ENCODE measurements at regions not wholly inside any gene's neighbourhood (a gene's known extent, or its start where the extent isn't known, plus 50 kb on each side); places are given as distances from the start of the nearest gene placed in this dataset.
A peak's percentile ranks its signal among the peaks of the same experiment; 100 is the strongest.

DNA sequence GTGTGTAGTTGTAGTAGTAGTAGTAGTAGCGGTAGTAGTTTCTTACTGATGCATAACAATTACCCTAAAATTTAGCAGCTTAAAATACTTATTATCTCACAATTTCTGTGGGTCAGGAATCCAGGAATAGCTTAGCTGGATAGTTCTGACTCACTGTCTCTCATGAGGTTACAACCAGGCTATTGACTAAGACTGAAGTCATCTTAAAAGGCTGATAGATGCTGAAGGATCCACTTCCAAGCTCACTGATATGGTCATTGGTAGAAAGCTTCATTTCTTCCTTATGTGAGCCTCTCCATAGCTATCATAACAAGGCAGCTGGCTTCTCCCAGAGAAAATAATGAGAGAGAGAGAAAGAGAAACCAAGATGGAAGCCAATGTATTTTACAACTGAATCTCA lies 147.5 kb upstream of the FBXL17 start:
- TF ChIP-seq, protein P1, sequence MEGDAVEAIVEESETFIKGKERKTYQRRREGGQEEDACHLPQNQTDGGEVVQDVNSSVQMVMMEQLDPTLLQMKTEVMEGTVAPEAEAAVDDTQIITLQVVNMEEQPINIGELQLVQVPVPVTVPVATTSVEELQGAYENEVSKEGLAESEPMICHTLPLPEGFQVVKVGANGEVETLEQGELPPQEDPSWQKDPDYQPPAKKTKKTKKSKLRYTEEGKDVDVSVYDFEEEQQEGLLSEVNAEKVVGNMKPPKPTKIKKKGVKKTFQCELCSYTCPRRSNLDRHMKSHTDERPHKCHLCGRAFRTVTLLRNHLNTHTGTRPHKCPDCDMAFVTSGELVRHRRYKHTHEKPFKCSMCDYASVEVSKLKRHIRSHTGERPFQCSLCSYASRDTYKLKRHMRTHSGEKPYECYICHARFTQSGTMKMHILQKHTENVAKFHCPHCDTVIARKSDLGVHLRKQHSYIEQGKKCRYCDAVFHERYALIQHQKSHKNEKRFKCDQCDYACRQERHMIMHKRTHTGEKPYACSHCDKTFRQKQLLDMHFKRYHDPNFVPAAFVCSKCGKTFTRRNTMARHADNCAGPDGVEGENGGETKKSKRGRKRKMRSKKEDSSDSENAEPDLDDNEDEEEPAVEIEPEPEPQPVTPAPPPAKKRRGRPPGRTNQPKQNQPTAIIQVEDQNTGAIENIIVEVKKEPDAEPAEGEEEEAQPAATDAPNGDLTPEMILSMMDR (conservative IDR thresholded peaks at IDR 0.05) = no peak
- no peak for DNase-seq (ENCODE audit: low read depth, low spot score)
- no peak overlapping the region for H3K27ac Mint-ChIP-seq (ENCODE audit: unreplicated experiment)

DNA sequence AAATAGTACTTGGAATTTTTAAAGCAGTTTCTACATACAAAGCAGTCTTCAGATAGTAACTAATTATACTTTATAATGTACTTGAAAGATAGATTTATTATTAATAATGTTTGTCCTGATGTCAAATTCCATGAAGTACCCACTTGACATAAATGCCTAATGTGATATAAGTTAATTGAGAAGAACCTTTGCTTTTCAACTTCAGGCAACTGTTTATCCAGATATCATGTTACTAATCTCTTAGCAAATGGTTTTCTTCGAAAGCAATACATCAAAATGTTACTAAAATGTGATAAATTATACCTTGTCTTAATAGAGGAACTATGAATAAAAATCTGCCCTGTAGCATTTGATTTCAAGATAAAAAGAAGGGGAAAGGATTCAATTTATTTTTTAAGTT lies 146.8 kb upstream of the FBXL17 start:
- Mint-ChIP-seq H3K4me3 (no peak overlapping the region), H3K4me1 (no peaks in the 10 kb centered on the region), H3K36me3 (ENCODE audit: low read depth) (peaks cover 5% of the 10 kb centered on the region), H3K27ac (ENCODE audit: unreplicated experiment) (no peak overlapping the region), H3K9me3 (peaks cover 10% of the 10 kb centered on the region), H3K27me3 (ENCODE audit: low read depth) (no peaks in the 10 kb centered on the region)
- DNase-seq (ENCODE audit: low read depth, low spot score) = no peak
- TF ChIP-seq, protein P1 (conservative IDR thresholded peaks at IDR 0.05) = no peak

More for the DNA sequence above, 147.5 kb upstream of the FBXL17 start:
- peaks cover 10% of the 10 kb centered on the region for H3K9me3 Mint-ChIP-seq
- H3K4me1 Mint-ChIP-seq = no peaks in the 10 kb centered on the region
- no peaks in the 10 kb centered on the region for H3K27me3 Mint-ChIP-seq (ENCODE audit: low read depth)
- H3K4me3 Mint-ChIP-seq = no peak overlapping the region
- H3K36me3 Mint-ChIP-seq (ENCODE audit: low read depth) = peaks cover 5% of the 10 kb centered on the region

DNA sequence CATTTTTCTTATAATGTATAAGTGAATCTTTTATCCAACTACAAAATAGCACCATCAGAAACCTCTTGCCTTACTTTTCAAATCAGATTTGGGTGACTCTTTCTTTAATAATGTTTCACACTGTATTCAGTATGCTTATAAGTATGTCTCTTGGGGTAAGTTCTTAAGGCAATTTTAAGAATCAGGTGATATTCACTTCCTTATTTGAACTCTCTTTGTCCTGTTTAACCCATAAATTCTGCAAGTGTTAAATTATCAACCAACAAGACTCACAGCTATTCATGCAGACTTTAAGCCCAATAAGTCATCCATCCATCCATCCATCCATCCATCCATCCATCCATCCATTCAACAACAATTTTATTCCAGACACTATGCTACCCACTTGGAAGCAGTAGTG lies 142.7 kb upstream of the FBXL17 start:
- Mint-ChIP-seq H3K27ac (ENCODE audit: unreplicated experiment) (no peak overlapping the region), H3K36me3 (ENCODE audit: low read depth) (peaks cover 5% of the 10 kb centered on the region), H3K27me3 (ENCODE audit: low read depth) (no peaks in the 10 kb centered on the region), H3K9me3 (peaks cover 7% of the 10 kb centered on the region), H3K4me3 (no peak overlapping the region), H3K4me1 (peaks cover 4% of the 10 kb centered on the region)
- no peak for DNase-seq (ENCODE audit: low read depth, low spot score)
- TF ChIP-seq, protein P1 (conservative IDR thresholded peaks at IDR 0.05) = no peak

DNA sequence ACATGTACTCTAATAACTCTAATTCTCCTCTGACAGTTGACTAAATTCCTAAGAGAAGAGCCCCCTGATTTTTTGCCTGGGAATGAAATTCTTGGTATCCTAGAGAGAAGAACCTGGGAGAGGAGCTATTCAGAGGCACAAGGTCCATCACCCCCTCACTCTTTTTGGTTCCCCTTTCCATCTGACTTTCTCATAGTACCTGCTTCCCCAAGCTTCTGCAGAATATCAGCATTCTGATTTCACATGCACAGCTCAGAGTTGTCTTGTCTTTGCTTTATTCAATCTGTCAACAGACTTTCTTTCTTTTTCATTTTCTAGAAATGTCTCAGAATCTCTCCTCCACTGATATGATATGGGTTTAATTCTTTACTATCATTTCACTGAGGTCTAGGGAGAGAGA lies 141.5 kb upstream of the FBXL17 start:
- Mint-ChIP-seq H3K9me3 (peaks cover 5% of the 10 kb centered on the region), H3K27me3 (ENCODE audit: low read depth) (no peaks in the 10 kb centered on the region), H3K4me1 (peaks cover 4% of the 10 kb centered on the region), H3K4me3 (no peak overlapping the region), H3K27ac (ENCODE audit: unreplicated experiment) (no peak overlapping the region), H3K36me3 (ENCODE audit: low read depth) (peaks cover 5% of the 10 kb centered on the region)
- DNase-seq (ENCODE audit: low read depth, low spot score) = no peak
- TF ChIP-seq, protein P1 (conservative IDR thresholded peaks at IDR 0.05) = no peak

DNA sequence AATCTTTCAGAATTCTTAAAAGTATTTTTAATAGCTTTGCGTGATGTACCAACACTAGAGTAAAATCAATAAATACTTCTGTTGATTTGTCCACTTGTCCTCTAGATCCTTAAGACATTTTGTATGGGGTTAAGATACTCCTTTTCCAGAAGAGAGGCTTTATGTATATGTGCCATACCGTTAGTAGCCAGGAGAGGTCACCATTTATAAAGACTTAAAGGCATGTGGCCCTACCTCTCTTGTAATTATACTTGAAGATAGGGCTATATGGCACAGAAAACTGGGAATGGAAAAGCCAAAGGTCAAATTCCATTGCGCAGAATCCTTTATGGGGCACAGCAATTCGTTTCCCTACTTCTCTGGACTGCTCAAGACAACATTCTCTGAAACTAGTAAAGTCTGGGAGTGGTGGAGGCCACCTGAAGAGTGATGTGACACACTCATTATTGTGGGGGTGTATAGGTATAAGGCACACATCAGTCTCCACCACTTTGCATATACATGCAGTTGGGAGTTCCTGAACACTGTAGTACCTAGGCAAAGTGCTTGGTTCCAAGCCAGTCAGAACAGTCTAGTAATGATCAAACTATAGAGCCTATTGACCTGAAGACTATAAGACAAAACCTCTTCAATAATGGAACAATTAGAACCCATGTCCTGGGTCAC lies 140.1 kb upstream of the FBXL17 start:
- Mint-ChIP-seq H3K4me1 (peaks cover 4% of the 10 kb centered on the region), H3K27ac (ENCODE audit: unreplicated experiment) (no peak overlapping the region), H3K9me3 (peaks cover 5% of the 10 kb centered on the region), H3K4me3 (no peak overlapping the region), H3K36me3 (ENCODE audit: low read depth) (peaks cover 3% of the 10 kb centered on the region), H3K27me3 (ENCODE audit: low read depth) (no peaks in the 10 kb centered on the region)
- peak; percentile 47 for DNase-seq (ENCODE audit: low read depth, low spot score)
- TF ChIP-seq, protein P1 (conservative IDR thresholded peaks at IDR 0.05) = peak; percentile 85

All from neural crest cell (in vitro differentiated cells).